PC-3 (cell line): ENCODE measurements at regions not wholly inside any gene's neighbourhood (a gene's known extent, or its start where the extent isn't known, plus 50 kb on each side); places are given as distances from the start of the nearest gene placed in this dataset.

Experiments used
- ATAC-seq: fragments of 200-7000 bp; cut with Tn5 transposase; 2 replicates; pipeline ENCODE4 v1.9.1; 2020; ENCODE audit warnings: mild to moderate bottlenecking, moderate library complexity
- BruUV-seq: library from RNA; stranded (reverse); fragments of 400-500 nt; replicated peaks from 2 replicates; lab custom pipeline; 2021; lab: Mats Ljungman, UMichigan
- CTCF ChIA-PET: fragments of 300-600 bp; sonication (Branson Sonifier 250); formaldehyde crosslinking; loops from one replicate; lab custom pipeline; 2022; ENCODE audit warnings: antibody characterized with exemption; lab: Charles Lee
- POLR2A ChIA-PET: fragments of 300-600 bp; sonication (Branson Sonifier 250); formaldehyde crosslinking; loops from one replicate; lab custom pipeline; 2022; ENCODE audit warnings: antibody characterized with exemption; ENCODE audit not compliant: unreplicated experiment; lab: Charles Lee
- DNase-seq: peaks from one replicate; pipeline ENCODE4 v3.0.0-alpha.2; 2015
- H2AFZ ChIP-seq: fragments of 300-600 bp; sonication (generic); 2 replicates; pipeline ENCODE4 v1.6.0; 2016; ENCODE audit warnings: antibody characterized with exemption, low read length
- H3F3A ChIP-seq: fragments of 300-600 bp; sonication (generic); one replicate; pipeline ENCODE4 v1.6.0; 2017; ENCODE audit warnings: antibody characterized with exemption, low read length, control low read depth, mild to moderate bottlenecking; ENCODE audit not compliant: unreplicated experiment
- H3K27ac ChIP-seq: fragments of 300-600 bp; sonication (generic); 2 replicates; pipeline ENCODE4 v1.5.1; 2016; ENCODE audit warnings: mild to moderate bottlenecking, low read length
- H3K27me3 ChIP-seq: fragments of 300-600 bp; sonication (generic); 2 replicates; pipeline ENCODE4 v1.6.1; 2016; ENCODE audit warnings: low read length, mixed read lengths
- H3K36me3 ChIP-seq: fragments of 300-600 bp; sonication (generic); 2 replicates; pipeline ENCODE4 v1.6.1; 2016; ENCODE audit warnings: low read depth, mixed run types, low read length, mixed read lengths
- H3K4me1 ChIP-seq: fragments of 300-600 bp; sonication (generic); 2 replicates; pipeline ENCODE4 v1.5.1; 2016; ENCODE audit warnings: low read length; ENCODE audit not compliant: insufficient read depth
- H3K4me2 ChIP-seq: fragments of 300-600 bp; sonication (generic); 2 replicates; pipeline ENCODE4 v1.6.0; 2016; ENCODE audit warnings: low read length
- H3K4me3 ChIP-seq: fragments of 300-600 bp; sonication (generic); 2 replicates; pipeline ENCODE4 v1.5.1; 2016; ENCODE audit warnings: mild to moderate bottlenecking, low read length, mixed read lengths
- H3K79me2 ChIP-seq: fragments of 300-600 bp; sonication (generic); 2 replicates; pipeline ENCODE4 v1.6.1; 2017; ENCODE audit warnings: low read length, mixed read lengths
- H3K9ac ChIP-seq: fragments of 300-600 bp; sonication (generic); 2 replicates; pipeline ENCODE4 v1.6.0; 2016; ENCODE audit warnings: mild to moderate bottlenecking, low read length
- H3K9me2 ChIP-seq: fragments of 300-600 bp; sonication (generic); replicated peaks from 2 replicates; pipeline ENCODE4 v1.6.1; 2016; ENCODE audit warnings: mixed run types, low read length, mixed read lengths
- H3K9me3 ChIP-seq: fragments of 300-600 bp; sonication (generic); 2 replicates; pipeline ENCODE4 v1.6.1; 2016; ENCODE audit warnings: low read length, mixed read lengths
- H4K20me1 ChIP-seq: fragments of 300-600 bp; sonication (generic); 2 replicates; pipeline ENCODE4 v1.6.1; 2016; ENCODE audit warnings: low read length, mixed read lengths
- EZH2 ChIP-seq: fragments of 300-600 bp; sonication (generic); IDR thresholded peaks from one replicate; pipeline ENCODE4 v1.6.1; 2017; ENCODE audit warnings: antibody characterized with exemption, mild to moderate bottlenecking, low read length; ENCODE audit not compliant: unreplicated experiment
- EZH2phosphoT487 ChIP-seq: fragments of 300-600 bp; sonication (generic); IDR thresholded peaks from 2 replicates; pipeline ENCODE4 v1.6.1; 2018; ENCODE audit warnings: mild to moderate bottlenecking, antibody characterized with exemption, low read length, borderline replicate concordance
- intact Hi-C: fragments of 100-400 bp; cut with micrococcal nuclease; formaldehyde crosslinking; loops from 2 replicates; pipeline ENCODE4 v1.9.0; 2023
- TF ChIP-seq, protein P1 (sequence below): fragments of 300-600 bp; sonication (generic); conservative IDR thresholded peaks from 2 replicates; pipeline ENCODE4 v1.5.1; 2017; ENCODE audit warnings: antibody characterized with exemption, low read depth, mild to moderate bottlenecking, low read length

- H3K36me3 ChIP-seq, result no peaks in the 10 kb centered on the region
- BruUV-seq, result no TSS peak
- H4K20me1 ChIP-seq, result no peaks in the 10 kb centered on the region
- ChIA-PET CTCF (no interaction called here), POLR2A (interaction anchor here (0.6 kb wide), 1 partner anchor 467 kb away, joined by 3 read pairs; no protein-coding TSS in a partner anchor)
- no peak for ATAC-seq
- H3K27ac ChIP-seq, result no peak overlapping the region
- TF ChIP-seq EZH2 (no peak), EZH2phosphoT487 (no peak)
- TF ChIP-seq, protein P1, sequence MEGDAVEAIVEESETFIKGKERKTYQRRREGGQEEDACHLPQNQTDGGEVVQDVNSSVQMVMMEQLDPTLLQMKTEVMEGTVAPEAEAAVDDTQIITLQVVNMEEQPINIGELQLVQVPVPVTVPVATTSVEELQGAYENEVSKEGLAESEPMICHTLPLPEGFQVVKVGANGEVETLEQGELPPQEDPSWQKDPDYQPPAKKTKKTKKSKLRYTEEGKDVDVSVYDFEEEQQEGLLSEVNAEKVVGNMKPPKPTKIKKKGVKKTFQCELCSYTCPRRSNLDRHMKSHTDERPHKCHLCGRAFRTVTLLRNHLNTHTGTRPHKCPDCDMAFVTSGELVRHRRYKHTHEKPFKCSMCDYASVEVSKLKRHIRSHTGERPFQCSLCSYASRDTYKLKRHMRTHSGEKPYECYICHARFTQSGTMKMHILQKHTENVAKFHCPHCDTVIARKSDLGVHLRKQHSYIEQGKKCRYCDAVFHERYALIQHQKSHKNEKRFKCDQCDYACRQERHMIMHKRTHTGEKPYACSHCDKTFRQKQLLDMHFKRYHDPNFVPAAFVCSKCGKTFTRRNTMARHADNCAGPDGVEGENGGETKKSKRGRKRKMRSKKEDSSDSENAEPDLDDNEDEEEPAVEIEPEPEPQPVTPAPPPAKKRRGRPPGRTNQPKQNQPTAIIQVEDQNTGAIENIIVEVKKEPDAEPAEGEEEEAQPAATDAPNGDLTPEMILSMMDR, result no peak
- no peaks in the 10 kb centered on the region for H3F3A ChIP-seq
- no peak overlapping the region for H2AFZ ChIP-seq
- intact Hi-C loops, result no loop called here
- H3K4me1 ChIP-seq, result no peaks in the 10 kb centered on the region
- DNase-seq, result no peak
- H3K79me2 ChIP-seq, result no peaks in the 10 kb centered on the region
- no peaks in the 10 kb centered on the region for H3K9me2 ChIP-seq
- no peak overlapping the region for H3K4me2 ChIP-seq
- H3K27me3 ChIP-seq, result no peaks in the 10 kb centered on the region
- no peaks in the 10 kb centered on the region for H3K9me3 ChIP-seq
- H3K4me3 ChIP-seq, result no peak overlapping the region
- no peak overlapping the region for H3K9ac ChIP-seq
Measured at GRCh38 chr13:26934096-26934495, 173.5 kb upstream of the GPR12 start.

- Histone ChIP-seq H2AFZ (no peak overlapping the region), H3K9me2 (no peaks in the 10 kb centered on the region), H3F3A (no peaks in the 10 kb centered on the region), H3K27me3 (peaks cover 8% of the 10 kb centered on the region; the same call in 1 of the 2 replicates), H3K9me3 (no peaks in the 10 kb centered on the region), H3K4me2 (no peak overlapping the region), H3K4me1 (no peaks in the 10 kb centered on the region), H3K36me3 (no peaks in the 10 kb centered on the region), H3K79me2 (no peaks in the 10 kb centered on the region), H3K4me3 (no peak overlapping the region), H4K20me1 (no peaks in the 10 kb centered on the region), H3K9ac (no peak overlapping the region), H3K27ac (no peak overlapping the region)
- ATAC-seq (no peak), DNase-seq (no peak)
- ChIA-PET CTCF (no interaction called here), POLR2A (no interaction called here)
- intact Hi-C loops, result no loop called here
- TF ChIP-seq, protein P1, result no peak
- no peak for TF ChIP-seq EZH2
- no peak for TF ChIP-seq EZH2phosphoT487
- no TSS peak for BruUV-seq
Measured at GRCh38 chr13:26932465-26932864, 171.9 kb upstream of the GPR12 start.

GRCh38 chr13:26929971-26930730 lies 169.6 kb upstream of the GPR12 start:
- peak overlapping the region; percentile 59 for H3K4me2 ChIP-seq
- peak overlapping the region; percentile 78 for H2AFZ ChIP-seq
- H3K27me3 ChIP-seq, result peaks cover 26% of the 10 kb centered on the region
- H3K9me3 ChIP-seq, result no peaks in the 10 kb centered on the region
- BruUV-seq, result no TSS peak
- H3K36me3 ChIP-seq, result no peaks in the 10 kb centered on the region
- H3K4me1 ChIP-seq, result no peaks in the 10 kb centered on the region
- no peak overlapping the region for H3K27ac ChIP-seq
- H3K9ac ChIP-seq, result no peak overlapping the region
- peak overlapping the region; percentile 34; the same call in 1 of the 2 replicates for H3K4me3 ChIP-seq
- intact Hi-C loops, result loop anchor here (1.0 kb wide), 1 partner anchor 223 kb away; no protein-coding TSS in a partner anchor
- no peaks in the 10 kb centered on the region for H3K79me2 ChIP-seq
- ATAC-seq (peak; percentile 88), DNase-seq (peak; percentile 76)
- H3K9me2 ChIP-seq, result no peaks in the 10 kb centered on the region
- ChIA-PET POLR2A (no interaction called here), CTCF (interaction anchor here (0.5 to 0.7 kb wide), 5 partner anchors 141 to 1109 kb away, joined by 3 to 12 read pairs (median 3); no protein-coding TSS in a partner anchor)
- no peaks in the 10 kb centered on the region for H3F3A ChIP-seq
- H4K20me1 ChIP-seq, result no peaks in the 10 kb centered on the region
- TF ChIP-seq, protein P1, result peak; percentile 94
- no peak for TF ChIP-seq EZH2phosphoT487
